ENCODE measurements at regions not wholly inside any gene's neighbourhood (a gene's known extent, or its start where the extent isn't known, plus 50 kb on each side); places are given as distances from the start of the nearest gene placed in this dataset.
"Not testable (repeated sequence)": the region's sequence is repeated elsewhere in the genome, so short reads cannot be mapped to it uniquely, and the experiment has no call there.

GRCh38 chr10:9577746-9578145 lies 1439.9 kb upstream of the CELF2 start:
- no peaks in the 10 kb centered on the region for H3F3A ChIP-seq (ENCODE audit: control insufficient read depth, insufficient read depth)
- H3K36me3 ChIP-seq (ENCODE audit: control insufficient read depth, low read length): no peaks in the 10 kb centered on the region
- no peaks in the 10 kb centered on the region for H3K9me3 ChIP-seq (ENCODE audit: control insufficient read depth, insufficient read depth, low read length)
- H3K4me3 ChIP-seq (ENCODE audit: low read length): no peak overlapping the region
- no peaks in the 10 kb centered on the region for H3K27me3 ChIP-seq (ENCODE audit: control insufficient read depth, low read length)
- H4K20me1 ChIP-seq (ENCODE audit: control insufficient read depth, insufficient read depth, low read depth, low read length): no peaks in the 10 kb centered on the region
- TF ChIP-seq CTCF (IDR thresholded peaks at IDR 0.05; ENCODE audit: low read depth, low read length, poor library complexity, severe bottlenecking) (no peak), EZH2phosphoT487 (IDR thresholded peaks at IDR 0.05; ENCODE audit: borderline replicate concordance, low read length) (no peak)
- H3K9me2 ChIP-seq (replicated peaks; ENCODE audit: control insufficient read depth, low read length): no peaks in the 10 kb centered on the region
- H3K79me2 ChIP-seq (ENCODE audit: control insufficient read depth, low read length): no peaks in the 10 kb centered on the region
- H3K27ac ChIP-seq (ENCODE audit: low read depth, low read length): no peak overlapping the region
- no peak overlapping the region for H3K4me2 ChIP-seq (ENCODE audit: low read length)
- no peaks in the 10 kb centered on the region for H3K4me1 ChIP-seq (ENCODE audit: control insufficient read depth, low read length)

GRCh38 chr10:9579110-9579705 lies 1438.5 kb upstream of the CELF2 start:
- no peaks in the 10 kb centered on the region for H3K79me2 ChIP-seq (ENCODE audit: control insufficient read depth, low read length)
- H3K9me2 ChIP-seq (replicated peaks; ENCODE audit: control insufficient read depth, low read length): no peaks in the 10 kb centered on the region
- no peaks in the 10 kb centered on the region for H3K36me3 ChIP-seq (ENCODE audit: control insufficient read depth, low read length)
- no peak overlapping the region for H3K4me3 ChIP-seq (ENCODE audit: low read length)
- H3K4me2 ChIP-seq (ENCODE audit: low read length): no peak overlapping the region
- no peaks in the 10 kb centered on the region for H3K4me1 ChIP-seq (ENCODE audit: control insufficient read depth, low read length)
- TF ChIP-seq EZH2phosphoT487 (IDR thresholded peaks at IDR 0.05; ENCODE audit: borderline replicate concordance, low read length) (no peak), CTCF (IDR thresholded peaks at IDR 0.05; ENCODE audit: low read depth, low read length, poor library complexity, severe bottlenecking) (no peak)
- no peaks in the 10 kb centered on the region for H4K20me1 ChIP-seq (ENCODE audit: control insufficient read depth, insufficient read depth, low read depth, low read length)
- no peaks in the 10 kb centered on the region for H3K27me3 ChIP-seq (ENCODE audit: control insufficient read depth, low read length)
- no peaks in the 10 kb centered on the region for H3F3A ChIP-seq (ENCODE audit: control insufficient read depth, insufficient read depth)
- H3K27ac ChIP-seq (ENCODE audit: low read depth, low read length): no peak overlapping the region
- no peaks in the 10 kb centered on the region for H3K9me3 ChIP-seq (ENCODE audit: control insufficient read depth, insufficient read depth, low read length)

GRCh38 chr10:9582803-9583202 lies 1434.9 kb upstream of the CELF2 start:
- not testable (repeated sequence) for H3K27me3 ChIP-seq (ENCODE audit: control insufficient read depth, low read length); H3K9me2 ChIP-seq (replicated peaks; ENCODE audit: control insufficient read depth, low read length); H4K20me1 ChIP-seq (ENCODE audit: control insufficient read depth, insufficient read depth, low read depth, low read length); H3K4me1 ChIP-seq (ENCODE audit: control insufficient read depth, low read length); H3K27ac ChIP-seq (ENCODE audit: low read depth, low read length); H3K36me3 ChIP-seq (ENCODE audit: control insufficient read depth, low read length); H3K79me2 ChIP-seq (ENCODE audit: control insufficient read depth, low read length); H3F3A ChIP-seq (ENCODE audit: control insufficient read depth, insufficient read depth); H3K4me3 ChIP-seq (ENCODE audit: low read length); H3K4me2 ChIP-seq (ENCODE audit: low read length); H3K9me3 ChIP-seq (ENCODE audit: control insufficient read depth, insufficient read depth, low read length)

GRCh38 chr10:9596368-9596920 lies 1421.2 kb upstream of the CELF2 start:
- no peak overlapping the region for H3K27ac ChIP-seq (ENCODE audit: low read depth, low read length)
- no peaks in the 10 kb centered on the region for H3K36me3 ChIP-seq (ENCODE audit: control insufficient read depth, low read length)
- no peaks in the 10 kb centered on the region for H4K20me1 ChIP-seq (ENCODE audit: control insufficient read depth, insufficient read depth, low read depth, low read length)
- no peak overlapping the region for H3K4me3 ChIP-seq (ENCODE audit: low read length)
- H3K9me2 ChIP-seq (replicated peaks; ENCODE audit: control insufficient read depth, low read length): no peaks in the 10 kb centered on the region
- no peaks in the 10 kb centered on the region for H3K27me3 ChIP-seq (ENCODE audit: control insufficient read depth, low read length)
- TF ChIP-seq CTCF (IDR thresholded peaks at IDR 0.05; ENCODE audit: low read depth, low read length, poor library complexity, severe bottlenecking): no peak
- TF ChIP-seq EZH2phosphoT487 (IDR thresholded peaks at IDR 0.05; ENCODE audit: borderline replicate concordance, low read length): no peak
- H3K4me1 ChIP-seq (ENCODE audit: control insufficient read depth, low read length): no peaks in the 10 kb centered on the region
- H3F3A ChIP-seq (ENCODE audit: control insufficient read depth, insufficient read depth): no peaks in the 10 kb centered on the region
- H3K9me3 ChIP-seq (ENCODE audit: control insufficient read depth, insufficient read depth, low read length): no peaks in the 10 kb centered on the region
- H3K79me2 ChIP-seq (ENCODE audit: control insufficient read depth, low read length): no peaks in the 10 kb centered on the region
- H3K4me2 ChIP-seq (ENCODE audit: low read length): no peak overlapping the region

Data from DOHH2 (cell line).